Neuron (in vitro differentiated cells): ENCODE measurements at regions not wholly inside any gene's neighbourhood (a gene's known extent, or its start where the extent isn't known, plus 50 kb on each side); places are given as distances from the start of the nearest gene placed in this dataset.

Experiments
- H2AFZ ChIP-seq: one replicate; pipeline ENCODE4 v1.6.1; 2013; ENCODE audit warnings: low read depth, mild to moderate bottlenecking, inconsistent platforms, low read length, moderate library complexity
- H3K27me3 ChIP-seq: one replicate; pipeline ENCODE4 v1.6.1; 2013; ENCODE audit warnings: low read length; ENCODE audit not compliant: insufficient read depth
- H3K36me3 ChIP-seq: one replicate; pipeline ENCODE4 v1.6.1; 2013; ENCODE audit warnings: low read length; ENCODE audit not compliant: insufficient read depth
- H3K4me1 ChIP-seq: one replicate; pipeline ENCODE4 v1.6.1; 2013; ENCODE audit warnings: low read length; ENCODE audit not compliant: insufficient read depth
- H3K4me3 ChIP-seq: 2 replicates; pipeline ENCODE4 v1.5.1; 2013; ENCODE audit warnings: mild to moderate bottlenecking, low read length, moderate library complexity
- H3K9me3 ChIP-seq: one replicate; pipeline ENCODE4 v1.6.1; 2013; ENCODE audit warnings: low read length

DNA sequence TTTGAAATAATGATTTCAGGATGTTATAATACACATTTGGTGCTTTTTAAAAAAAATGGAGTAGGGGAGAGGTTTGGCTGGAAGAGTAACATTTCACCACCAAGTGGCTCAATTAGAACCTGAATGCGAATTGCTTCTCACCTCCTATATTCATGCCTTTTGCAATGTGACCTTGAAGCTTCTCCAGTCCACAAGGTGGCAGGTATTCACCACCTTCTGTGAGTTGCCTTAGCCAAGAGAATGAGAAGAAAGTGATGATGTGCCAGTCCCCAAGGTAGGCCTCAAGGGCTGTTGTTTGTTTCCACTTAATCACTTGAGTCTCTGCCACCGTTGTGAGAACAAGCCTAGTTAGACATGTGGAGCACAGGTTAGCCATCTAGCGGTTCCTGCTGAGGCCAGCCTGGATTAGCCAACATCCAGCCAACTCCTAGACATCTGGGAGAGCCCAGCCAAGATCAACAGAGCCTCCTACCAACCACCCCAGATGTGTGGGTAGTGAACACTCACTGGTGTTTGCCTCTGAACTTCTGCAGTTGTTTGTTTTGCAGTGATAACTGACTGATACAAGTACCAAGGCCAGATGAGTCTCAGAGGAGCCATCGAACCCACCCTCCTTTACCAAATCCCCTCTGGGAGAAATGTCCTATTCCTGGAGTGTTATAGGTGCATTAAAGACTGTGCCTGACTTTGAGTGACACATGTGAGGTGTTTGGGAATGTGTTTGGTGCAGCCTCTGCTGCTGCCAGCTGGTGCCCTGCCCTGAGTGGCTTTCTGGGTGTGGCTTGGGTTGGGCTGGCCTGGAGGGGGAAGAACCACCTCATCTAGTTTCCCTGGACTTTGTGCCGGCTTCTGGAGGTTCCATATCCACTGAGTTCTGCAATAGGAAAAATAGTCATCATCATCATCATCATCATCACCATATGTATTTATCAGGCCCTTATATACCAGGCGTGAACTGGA lies 132.5 kb upstream of the RFLNA start:
- Histone ChIP-seq H3K4me1 (no peaks in the 10 kb centered on the region), H2AFZ (no peak overlapping the region), H3K9me3 (peaks cover 2% of the 10 kb centered on the region)

GRCh38 chr12:124165695-124166094 lies 129.2 kb upstream of the RFLNA start:
- H3K4me1 ChIP-seq = no peaks in the 10 kb centered on the region
- H2AFZ ChIP-seq = no peak overlapping the region
- H3K4me3 ChIP-seq = no peak overlapping the region
- H3K36me3 ChIP-seq = no peaks in the 10 kb centered on the region
- H3K9me3 ChIP-seq = peaks cover 2% of the 10 kb centered on the region
- no peaks in the 10 kb centered on the region for H3K27me3 ChIP-seq

More for the DNA sequence above, 132.5 kb upstream of the RFLNA start:
- H3K36me3 ChIP-seq = no peaks in the 10 kb centered on the region
- no peak overlapping the region for H3K4me3 ChIP-seq
- H3K27me3 ChIP-seq = no peaks in the 10 kb centered on the region

- Histone ChIP-seq H2AFZ (no peak overlapping the region), H3K4me1 (no peaks in the 10 kb centered on the region), H3K27me3 (no peaks in the 10 kb centered on the region), H3K4me3 (no peak overlapping the region), H3K36me3 (no peaks in the 10 kb centered on the region), H3K9me3 (peaks cover 2% of the 10 kb centered on the region)
Observed at GRCh38 chr12:124167141-124167540, 127.8 kb upstream of the RFLNA start.

DNA sequence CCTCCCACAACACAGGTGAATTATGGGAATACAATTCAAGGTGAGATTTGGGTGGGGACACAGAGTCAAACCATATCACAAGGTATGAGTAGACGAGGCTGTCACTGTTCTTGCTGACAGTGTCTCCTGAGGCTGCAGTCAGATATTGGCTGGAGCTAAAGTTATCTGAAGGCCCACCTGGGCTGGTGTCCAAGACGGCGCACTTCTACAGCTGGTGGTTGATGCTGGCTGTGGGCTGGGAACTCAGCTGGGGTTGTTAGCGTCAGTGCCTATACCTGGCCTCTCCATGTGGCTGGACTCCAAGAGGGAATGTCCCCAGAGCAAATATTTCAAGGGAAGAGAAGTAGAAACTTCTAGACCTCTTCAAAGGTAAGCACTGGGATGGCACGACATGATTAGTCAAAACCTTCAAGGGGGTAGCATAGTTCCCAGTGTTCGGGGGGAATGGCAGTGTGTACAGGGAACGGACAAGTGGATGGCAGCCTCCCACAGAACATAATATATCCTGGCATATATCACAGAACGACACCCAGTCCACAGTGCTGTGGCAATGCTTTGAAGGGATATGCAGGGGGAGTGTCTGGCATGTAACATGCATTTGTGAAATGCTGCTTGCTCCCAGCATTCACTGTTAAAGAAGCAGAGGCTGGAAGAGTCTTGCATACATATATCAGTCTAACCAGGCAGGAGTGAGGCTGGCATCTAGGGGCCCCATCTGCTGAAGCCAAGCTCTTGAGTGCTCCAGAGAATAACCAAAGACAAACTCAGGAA lies 126.7 kb upstream of the RFLNA start:
- H3K36me3 ChIP-seq = no peaks in the 10 kb centered on the region
- H3K4me1 ChIP-seq = no peaks in the 10 kb centered on the region
- no peaks in the 10 kb centered on the region for H3K27me3 ChIP-seq
- H3K4me3 ChIP-seq = no peak overlapping the region
- peaks cover 2% of the 10 kb centered on the region for H3K9me3 ChIP-seq
- H2AFZ ChIP-seq = no peak overlapping the region

DNA sequence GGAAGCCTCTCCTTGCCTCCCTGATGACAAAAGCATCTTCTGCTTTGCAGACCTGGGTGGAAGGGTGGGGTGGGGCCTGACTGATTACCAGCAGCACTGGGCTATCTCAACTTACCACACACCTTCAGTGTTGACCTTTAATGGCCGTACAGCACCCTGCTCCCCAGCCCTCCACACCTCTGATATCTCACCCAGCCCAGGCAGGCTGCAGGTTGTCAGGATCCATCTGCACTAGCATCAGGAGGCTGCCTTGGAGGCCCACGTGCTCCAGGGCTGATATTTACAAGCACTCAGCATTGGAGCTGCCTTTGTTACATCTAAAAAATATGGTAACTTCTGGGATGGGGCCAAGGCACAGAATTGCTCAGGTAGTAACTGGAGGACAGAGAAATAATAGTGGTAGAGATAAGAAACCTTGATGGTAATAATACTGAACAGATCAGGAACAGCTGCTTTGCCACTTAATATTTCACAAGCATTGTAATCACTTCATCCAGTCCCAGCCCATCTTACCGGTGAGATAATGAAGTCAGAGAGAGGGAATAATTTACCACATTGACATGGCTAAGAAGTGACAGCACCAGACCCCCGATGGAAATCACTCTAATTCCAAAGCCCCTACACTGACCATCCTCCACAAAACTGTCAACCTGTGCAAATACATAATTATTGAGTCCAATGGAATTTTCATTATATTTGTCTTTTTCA lies 125.2 kb upstream of the RFLNA start:
- no peaks in the 10 kb centered on the region for H3K4me1 ChIP-seq
- no peaks in the 10 kb centered on the region for H3K9me3 ChIP-seq
- H2AFZ ChIP-seq = no peak overlapping the region
- no peaks in the 10 kb centered on the region for H3K36me3 ChIP-seq
- H3K27me3 ChIP-seq = no peaks in the 10 kb centered on the region
- H3K4me3 ChIP-seq = no peak overlapping the region

DNA sequence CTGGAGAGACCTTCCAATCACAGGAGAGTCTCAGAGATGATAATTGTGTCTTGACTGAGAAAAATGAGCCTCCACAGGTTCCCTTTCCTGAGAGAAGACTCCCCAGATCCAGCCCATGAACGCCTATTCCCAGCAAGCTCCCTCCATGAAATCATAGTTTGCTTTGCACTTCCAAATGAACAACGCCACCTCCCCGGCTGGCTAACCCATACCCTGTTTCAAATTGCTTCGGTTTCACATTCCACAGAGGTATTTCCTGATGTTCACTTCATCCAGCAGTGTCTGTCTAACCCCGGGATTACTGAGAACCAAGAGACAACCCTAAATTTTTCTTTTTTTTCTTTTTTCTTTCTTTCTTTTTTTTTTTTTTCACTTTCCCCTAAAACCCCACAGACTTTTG lies 124.1 kb upstream of the RFLNA start:
- Histone ChIP-seq H3K4me1 (no peaks in the 10 kb centered on the region), H3K27me3 (no peaks in the 10 kb centered on the region), H2AFZ (no peak overlapping the region), H3K36me3 (no peaks in the 10 kb centered on the region), H3K4me3 (no peak overlapping the region), H3K9me3 (no peaks in the 10 kb centered on the region)

DNA sequence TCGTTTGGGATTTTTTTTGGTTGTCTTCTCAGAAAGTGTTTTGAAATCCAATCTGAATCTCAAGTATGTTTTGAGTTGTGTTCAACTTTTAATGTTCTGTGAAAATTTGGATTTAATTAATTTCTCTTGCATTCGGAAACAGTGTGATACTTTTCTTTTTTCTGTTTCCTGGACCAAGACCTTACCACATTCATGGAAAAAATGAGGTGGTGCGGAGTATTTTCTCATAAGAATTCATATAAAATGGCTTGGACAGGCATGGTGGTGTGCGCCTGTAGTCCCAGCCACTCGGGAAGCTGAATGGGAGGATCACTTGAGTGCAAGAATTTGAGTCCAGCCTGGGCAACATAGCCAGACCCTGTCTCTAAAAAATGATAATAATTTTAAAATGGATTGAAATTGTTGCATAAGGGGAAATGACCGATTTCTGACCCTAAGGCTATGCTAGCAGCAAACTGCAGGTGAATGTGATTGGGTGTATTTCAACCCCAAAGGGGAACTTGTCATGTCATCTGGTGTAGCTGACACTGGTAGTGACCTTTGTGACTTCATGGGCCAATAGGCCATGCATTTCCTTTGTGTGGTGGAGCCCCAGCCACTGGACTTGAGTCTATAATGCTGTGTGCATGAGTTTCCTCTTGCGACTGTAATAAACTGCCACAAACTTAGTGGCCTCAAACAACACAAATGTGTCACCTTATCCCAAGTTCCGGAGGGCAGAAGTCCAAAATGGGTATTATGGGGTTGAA lies 123.5 kb upstream of the RFLNA start:
- H3K4me3 ChIP-seq = no peak overlapping the region
- no peaks in the 10 kb centered on the region for H3K4me1 ChIP-seq
- no peaks in the 10 kb centered on the region for H3K27me3 ChIP-seq
- no peaks in the 10 kb centered on the region for H3K9me3 ChIP-seq
- no peak overlapping the region for H2AFZ ChIP-seq
- H3K36me3 ChIP-seq = no peaks in the 10 kb centered on the region

DNA sequence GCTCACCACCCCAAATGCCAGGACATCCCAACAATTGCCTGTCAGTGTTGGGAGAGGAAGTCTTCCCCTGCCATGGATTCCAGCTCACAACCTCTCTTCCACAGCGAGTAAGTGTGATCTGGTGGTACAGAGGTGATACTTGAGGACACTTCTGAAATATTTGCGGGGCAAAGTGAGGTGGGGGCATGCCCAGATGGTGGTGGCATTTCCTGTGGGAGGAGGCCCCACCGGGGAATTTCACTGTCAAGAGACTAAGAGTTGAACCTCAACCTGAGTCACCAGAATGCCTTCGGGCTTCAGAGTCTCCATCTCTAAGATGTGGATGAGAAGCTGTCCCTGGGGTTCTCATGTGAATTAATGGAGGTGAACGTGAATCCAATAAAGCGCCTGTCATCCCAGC lies 122.3 kb upstream of the RFLNA start:
- H3K4me1 ChIP-seq = no peaks in the 10 kb centered on the region
- no peaks in the 10 kb centered on the region for H3K36me3 ChIP-seq
- no peaks in the 10 kb centered on the region for H3K9me3 ChIP-seq
- no peaks in the 10 kb centered on the region for H3K27me3 ChIP-seq
- no peak overlapping the region for H2AFZ ChIP-seq
- H3K4me3 ChIP-seq = no peak overlapping the region

GRCh38 chr12:124173692-124174091 lies 121.2 kb upstream of the RFLNA start:
- H3K36me3 ChIP-seq = no peaks in the 10 kb centered on the region
- H3K9me3 ChIP-seq = no peaks in the 10 kb centered on the region
- H2AFZ ChIP-seq = no peak overlapping the region
- no peaks in the 10 kb centered on the region for H3K27me3 ChIP-seq
- H3K4me3 ChIP-seq = no peak overlapping the region
- no peaks in the 10 kb centered on the region for H3K4me1 ChIP-seq

DNA sequence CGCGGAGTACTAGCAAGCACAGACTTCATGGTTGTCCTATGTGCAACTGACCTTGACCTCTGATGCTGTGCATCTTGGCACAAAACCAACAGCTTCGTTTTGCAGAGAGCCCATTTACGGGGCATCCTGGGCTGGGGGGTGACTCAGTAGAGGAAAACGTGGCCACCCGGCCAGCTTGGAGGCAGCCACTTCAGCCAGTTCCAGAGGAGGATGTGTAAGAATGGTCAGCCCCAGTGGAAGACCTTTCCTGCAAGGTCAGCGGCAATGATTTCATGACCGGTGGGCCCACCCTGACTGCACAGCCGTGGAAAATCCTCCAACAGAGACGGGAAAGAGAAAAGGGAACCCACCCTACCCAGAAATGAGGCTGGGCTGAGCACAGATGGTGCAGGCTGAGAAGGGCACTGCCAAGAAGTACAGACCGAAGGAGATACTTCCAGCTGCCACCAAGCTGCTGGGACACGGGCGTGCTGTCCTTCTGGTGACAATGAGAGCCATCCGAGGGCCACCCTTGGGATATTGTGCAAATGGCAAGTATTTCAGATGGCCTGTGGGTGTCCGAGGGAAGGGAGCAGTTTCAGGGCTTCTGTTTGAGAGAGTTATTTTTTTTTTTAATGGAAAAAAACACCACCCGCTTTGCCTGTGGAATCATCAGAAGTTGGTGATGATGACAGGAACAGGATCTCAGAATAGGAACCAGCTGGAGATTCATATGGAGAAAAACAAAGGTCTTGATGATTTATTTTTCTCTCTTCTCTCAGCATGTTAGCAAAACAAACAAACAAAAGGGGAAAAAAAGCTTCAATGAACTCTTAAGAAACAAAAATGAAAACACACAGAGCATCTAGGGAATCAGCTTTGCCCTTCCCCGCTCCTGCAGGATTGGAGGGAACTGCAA lies 120.2 kb upstream of the RFLNA start:
- no peaks in the 10 kb centered on the region for H3K27me3 ChIP-seq
- H3K36me3 ChIP-seq = no peaks in the 10 kb centered on the region
- H3K4me3 ChIP-seq = no peak overlapping the region
- no peaks in the 10 kb centered on the region for H3K4me1 ChIP-seq
- no peaks in the 10 kb centered on the region for H3K9me3 ChIP-seq
- no peak overlapping the region for H2AFZ ChIP-seq

DNA sequence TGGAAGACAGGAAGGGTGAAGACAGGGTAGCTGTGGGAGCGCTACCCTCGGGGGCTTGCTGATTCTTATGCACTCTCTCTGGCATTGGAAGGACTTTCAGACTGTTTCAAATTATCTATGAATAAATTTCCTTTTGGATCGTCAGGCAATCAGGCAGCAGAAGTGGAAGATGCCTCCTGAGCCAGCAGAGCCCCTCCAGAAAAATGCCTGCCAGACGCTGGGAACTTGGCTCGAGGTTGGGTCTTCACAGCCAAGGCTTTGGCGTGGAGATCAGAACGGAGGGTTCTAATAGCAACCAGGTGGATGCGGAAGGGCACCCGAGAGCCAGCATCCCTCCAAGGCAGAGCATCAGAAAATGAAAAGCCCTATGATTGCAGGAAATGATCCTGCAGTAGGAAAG lies 119.2 kb upstream of the RFLNA start:
- Histone ChIP-seq H3K4me3 (no peak overlapping the region), H3K36me3 (no peaks in the 10 kb centered on the region), H3K27me3 (no peaks in the 10 kb centered on the region), H3K9me3 (no peaks in the 10 kb centered on the region), H2AFZ (no peak overlapping the region), H3K4me1 (no peaks in the 10 kb centered on the region)
